Caco-2 (cell line): ENCODE measurements at regions not wholly inside any gene's neighbourhood (a gene's known extent, or its start where the extent isn't known, plus 50 kb on each side); places are given as distances from the start of the nearest gene placed in this dataset.

ENCODE experiments used
- BruUV-seq: library from RNA; stranded (reverse); fragments of 400-500 nt; replicated peaks from 2 replicates; lab custom pipeline; 2021; lab: Mats Ljungman, UMichigan
- CTCF ChIA-PET: fragments of 300-600 bp; sonication (Branson Sonifier 250); formaldehyde crosslinking; loops from one replicate; lab custom pipeline; 2022; ENCODE audit warnings: antibody characterized with exemption; lab: Charles Lee
- POLR2A ChIA-PET: fragments of 300-600 bp; sonication (Branson Sonifier 250); formaldehyde crosslinking; loops from one replicate; lab custom pipeline; 2022; ENCODE audit warnings: antibody characterized with exemption; lab: Charles Lee
- DNase-seq, 2 experiments: peaks; one replicate each; pipeline versions ENCODE4 v3.0.0 to v3.0.0-alpha.2; 2020 to 2022
- H3K27me3 ChIP-seq: replicated peaks from 2 replicates; pipeline ENCODE4 v1.6.0; 2011; ENCODE audit warnings: low read length; ENCODE audit not compliant: control insufficient read depth, insufficient read depth
- H3K36me3 ChIP-seq: 2 replicates; pipeline ENCODE4 v1.5.1; 2011; ENCODE audit warnings: low read length; ENCODE audit not compliant: control insufficient read depth, insufficient read depth
- H3K4me1 ChIP-seq: fragments of 250-450 bp; sonication (Bioruptor Pico); 2 replicates; pipeline ENCODE4 v1.5.1; 2020; ENCODE audit warnings: mild to moderate bottlenecking
- H3K4me3 ChIP-seq: 2 replicates; pipeline ENCODE4 v1.5.1; 2011; ENCODE audit warnings: low read depth, mild to moderate bottlenecking, control low read depth, low read length
- H3K9me3 ChIP-seq: fragments of 250-450 bp; sonication (Bioruptor Pico); 2 replicates; pipeline ENCODE4 v1.5.1; 2020; ENCODE audit warnings: mild to moderate bottlenecking, moderate library complexity
- H3K27ac Mint-ChIP-seq: one replicate; pipeline ENCODE4 v1.8.0; 2022; ENCODE audit warnings: mixed read lengths; ENCODE audit not compliant: unreplicated experiment
- H3K27me3 Mint-ChIP-seq: one replicate; pipeline ENCODE4 v1.8.0; 2022; ENCODE audit warnings: mixed read lengths; ENCODE audit not compliant: insufficient read depth, unreplicated experiment
- H3K36me3 Mint-ChIP-seq: one replicate; pipeline ENCODE4 v1.8.0; 2022; ENCODE audit warnings: mild to moderate bottlenecking, mixed read lengths; ENCODE audit not compliant: insufficient read depth, unreplicated experiment
- H3K4me1 Mint-ChIP-seq: one replicate; pipeline ENCODE4 v1.8.0; 2022; ENCODE audit warnings: low read depth, mixed read lengths; ENCODE audit not compliant: unreplicated experiment
- H3K4me3 Mint-ChIP-seq: one replicate; pipeline ENCODE4 v1.8.0; 2022; ENCODE audit warnings: mild to moderate bottlenecking, moderate library complexity, mixed read lengths; ENCODE audit not compliant: unreplicated experiment
- H3K9me3 Mint-ChIP-seq: one replicate; pipeline ENCODE4 v1.8.0; 2022; ENCODE audit warnings: mixed read lengths; ENCODE audit not compliant: unreplicated experiment
- intact Hi-C: fragments of 100-400 bp; cut with micrococcal nuclease; formaldehyde crosslinking; loops from one replicate; pipeline ENCODE4 v1.10.0; 2022; ENCODE audit not compliant: unreplicated experiment
- TF ChIP-seq, protein P1 (sequence below), 2 experiments: fragments of 200-600 bp in 1 of 2; IDR thresholded peaks; 1 replicate in 1 of 2; 2 replicates in 1 of 2; pipeline versions ENCODE4 v1.5.1 to v1.8.0; 2011 to 2022; ENCODE audit warnings: antibody characterized with exemption in 1 of 2, control low read depth in 1 of 2, inconsistent platforms in 1 of 2, low read depth in 1 of 2, low read length in 1 of 2, mild to moderate bottlenecking in 1 of 2, moderate library complexity in 1 of 2; ENCODE audit not compliant: insufficient read depth in 1 of 2, severe bottlenecking in 1 of 2, unreplicated experiment in 1 of 2

GRCh38 chr2:136490100-136490499, 275.2 kb upstream of the THSD7B start:
- no peaks in the 10 kb centered on the region for H3K36me3 ChIP-seq
- no peak overlapping the region for H3K4me3 ChIP-seq
- Mint-ChIP-seq H3K9me3 (peaks cover 4% of the 10 kb centered on the region), H3K4me3 (no peak overlapping the region), H3K36me3 (no peaks in the 10 kb centered on the region), H3K4me1 (no peaks in the 10 kb centered on the region), H3K27ac (no peak overlapping the region), H3K27me3 (peaks cover 12% of the 10 kb centered on the region)
- no peaks in the 10 kb centered on the region for H3K9me3 ChIP-seq
- TF ChIP-seq, protein P1, sequence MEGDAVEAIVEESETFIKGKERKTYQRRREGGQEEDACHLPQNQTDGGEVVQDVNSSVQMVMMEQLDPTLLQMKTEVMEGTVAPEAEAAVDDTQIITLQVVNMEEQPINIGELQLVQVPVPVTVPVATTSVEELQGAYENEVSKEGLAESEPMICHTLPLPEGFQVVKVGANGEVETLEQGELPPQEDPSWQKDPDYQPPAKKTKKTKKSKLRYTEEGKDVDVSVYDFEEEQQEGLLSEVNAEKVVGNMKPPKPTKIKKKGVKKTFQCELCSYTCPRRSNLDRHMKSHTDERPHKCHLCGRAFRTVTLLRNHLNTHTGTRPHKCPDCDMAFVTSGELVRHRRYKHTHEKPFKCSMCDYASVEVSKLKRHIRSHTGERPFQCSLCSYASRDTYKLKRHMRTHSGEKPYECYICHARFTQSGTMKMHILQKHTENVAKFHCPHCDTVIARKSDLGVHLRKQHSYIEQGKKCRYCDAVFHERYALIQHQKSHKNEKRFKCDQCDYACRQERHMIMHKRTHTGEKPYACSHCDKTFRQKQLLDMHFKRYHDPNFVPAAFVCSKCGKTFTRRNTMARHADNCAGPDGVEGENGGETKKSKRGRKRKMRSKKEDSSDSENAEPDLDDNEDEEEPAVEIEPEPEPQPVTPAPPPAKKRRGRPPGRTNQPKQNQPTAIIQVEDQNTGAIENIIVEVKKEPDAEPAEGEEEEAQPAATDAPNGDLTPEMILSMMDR (IDR thresholded peaks at IDR 0.05; ENCODE audit: insufficient read depth in 1 of 2, low read depth in 1 of 2, low read length in 1 of 2, severe bottlenecking in 1 of 2, unreplicated experiment in 1 of 2): no peak
- no peaks in the 10 kb centered on the region for H3K27me3 ChIP-seq
- no peak for DNase-seq
- BruUV-seq: no TSS peak
- POLR2A ChIA-PET: no interaction called here
- intact Hi-C loops: no loop called here
- CTCF ChIA-PET: no interaction called here
- H3K4me1 ChIP-seq: no peaks in the 10 kb centered on the region

DNA sequence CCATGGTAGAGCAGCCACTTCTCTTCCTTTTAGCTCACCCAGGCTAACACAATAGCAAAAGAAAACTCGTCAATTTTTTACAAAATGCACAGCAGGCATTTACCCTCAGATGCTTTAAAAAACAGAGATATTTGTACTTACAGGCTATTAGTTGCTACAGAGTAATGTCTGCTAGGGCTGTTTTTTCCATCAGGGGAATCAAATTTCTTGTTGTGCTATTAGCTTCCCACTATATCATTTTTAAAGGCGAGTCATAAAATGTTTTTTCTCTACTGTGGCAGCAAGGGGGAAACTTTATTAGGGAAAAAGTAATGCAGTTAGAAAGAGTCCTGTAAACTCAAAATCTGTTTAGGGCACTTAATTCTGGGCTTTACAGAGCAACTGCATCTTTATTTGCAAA, 277.9 kb upstream of the THSD7B start:
- TF ChIP-seq, protein P1 (IDR thresholded peaks at IDR 0.05; ENCODE audit: insufficient read depth in 1 of 2, low read depth in 1 of 2, low read length in 1 of 2, severe bottlenecking in 1 of 2, unreplicated experiment in 1 of 2): no peak
- Histone ChIP-seq H3K36me3 (no peaks in the 10 kb centered on the region), H3K27me3 (no peaks in the 10 kb centered on the region), H3K4me1 (no peaks in the 10 kb centered on the region), H3K4me3 (no peak overlapping the region), H3K9me3 (no peaks in the 10 kb centered on the region)
- no TSS peak for BruUV-seq
- DNase-seq: no peak
- Mint-ChIP-seq H3K27me3 (peaks cover 5% of the 10 kb centered on the region), H3K9me3 (no peaks in the 10 kb centered on the region), H3K36me3 (no peaks in the 10 kb centered on the region), H3K27ac (no peak overlapping the region), H3K4me1 (no peaks in the 10 kb centered on the region), H3K4me3 (no peak overlapping the region)
- intact Hi-C loops: no loop called here
- CTCF ChIA-PET: no interaction called here
- POLR2A ChIA-PET: no interaction called here

DNA sequence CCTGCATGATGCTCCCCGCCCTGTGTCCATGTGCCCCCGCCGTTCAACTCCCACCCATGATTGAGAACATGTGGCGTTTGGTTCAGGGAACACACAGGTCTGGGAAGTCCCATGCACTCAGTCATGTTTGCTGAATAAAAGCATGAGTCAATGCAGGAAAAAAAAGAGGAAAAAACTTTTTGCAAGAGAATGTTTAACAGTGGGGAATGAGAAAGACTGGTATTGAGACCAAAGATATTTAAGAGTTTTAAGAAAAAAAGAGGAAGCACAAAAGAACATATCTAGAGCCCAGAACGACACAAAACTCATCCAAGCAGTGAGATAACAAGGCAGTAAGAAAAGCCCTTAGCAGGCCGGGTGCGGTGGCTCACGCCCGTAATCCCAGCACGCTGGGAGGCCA, 279.2 kb upstream of the THSD7B start:
- intact Hi-C loops: no loop called here
- DNase-seq: no peak
- Histone ChIP-seq H3K4me3 (no peak overlapping the region), H3K4me1 (no peaks in the 10 kb centered on the region), H3K9me3 (no peaks in the 10 kb centered on the region), H3K27me3 (no peaks in the 10 kb centered on the region), H3K36me3 (no peaks in the 10 kb centered on the region)
- Mint-ChIP-seq H3K27ac (no peak overlapping the region), H3K36me3 (no peaks in the 10 kb centered on the region), H3K4me3 (no peak overlapping the region), H3K4me1 (no peaks in the 10 kb centered on the region), H3K9me3 (no peaks in the 10 kb centered on the region), H3K27me3 (no peaks in the 10 kb centered on the region)
- no TSS peak for BruUV-seq
- CTCF ChIA-PET: no interaction called here
- TF ChIP-seq, protein P1 (IDR thresholded peaks at IDR 0.05; ENCODE audit: insufficient read depth in 1 of 2, low read depth in 1 of 2, low read length in 1 of 2, severe bottlenecking in 1 of 2, unreplicated experiment in 1 of 2): no peak
- POLR2A ChIA-PET: no interaction called here
